Activated effector memory CD4-positive, alpha-beta T cell treated with anti-CD3 and anti-CD28 coated beads, Interleukin-2, amount 50 U/mL, for 16 hours (primary cell): ENCODE measurements at regions not wholly inside any gene's neighbourhood (a gene's known extent, or its start where the extent isn't known, plus 50 kb on each side); places are given as distances from the start of the nearest gene placed in this dataset.

ENCODE experiments used
- DNase-seq: peaks from one replicate; pipeline ENCODE4 v3.0.0-alpha.2; 2020

DNA sequence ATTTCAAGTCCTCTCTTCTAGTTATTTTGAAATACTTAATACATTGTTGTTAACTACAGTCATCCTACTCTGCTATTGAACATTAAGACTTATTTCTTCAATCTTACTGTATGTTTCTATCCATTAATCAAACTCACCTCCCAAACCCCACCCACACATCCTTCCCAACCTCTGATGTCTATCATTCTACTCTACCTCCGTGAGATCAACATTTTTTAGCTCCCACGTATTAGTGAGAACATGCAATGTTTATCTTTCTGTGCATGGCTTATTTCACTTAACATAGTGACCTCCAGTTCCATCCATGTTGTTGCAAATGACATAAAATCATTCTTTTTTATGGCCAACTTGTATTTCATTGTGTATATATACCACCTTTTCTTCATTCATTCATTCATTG, 236.6 kb upstream of the CTNNB1 start:
- no peak for DNase-seq

DNA sequence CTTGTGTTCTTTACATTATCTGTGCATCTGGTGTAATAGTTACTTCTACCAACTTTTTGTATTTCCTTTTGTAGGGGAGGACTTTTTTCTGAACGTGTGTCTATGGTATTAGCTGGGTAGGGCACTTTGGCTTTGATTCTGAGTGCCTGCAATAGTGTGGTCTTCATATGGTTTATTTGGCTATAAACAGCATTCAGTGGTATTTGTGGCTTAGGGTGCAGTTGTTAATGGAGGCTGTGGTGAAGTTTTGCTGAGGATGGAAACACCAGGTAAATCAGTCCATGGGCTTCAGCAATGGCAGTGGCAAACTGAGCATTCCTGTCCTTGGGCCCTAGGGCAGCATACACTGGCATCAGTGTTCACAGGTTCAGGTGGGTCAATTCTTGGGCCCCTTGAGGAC, 230.6 kb upstream of the CTNNB1 start:
- no peak for DNase-seq

DNA sequence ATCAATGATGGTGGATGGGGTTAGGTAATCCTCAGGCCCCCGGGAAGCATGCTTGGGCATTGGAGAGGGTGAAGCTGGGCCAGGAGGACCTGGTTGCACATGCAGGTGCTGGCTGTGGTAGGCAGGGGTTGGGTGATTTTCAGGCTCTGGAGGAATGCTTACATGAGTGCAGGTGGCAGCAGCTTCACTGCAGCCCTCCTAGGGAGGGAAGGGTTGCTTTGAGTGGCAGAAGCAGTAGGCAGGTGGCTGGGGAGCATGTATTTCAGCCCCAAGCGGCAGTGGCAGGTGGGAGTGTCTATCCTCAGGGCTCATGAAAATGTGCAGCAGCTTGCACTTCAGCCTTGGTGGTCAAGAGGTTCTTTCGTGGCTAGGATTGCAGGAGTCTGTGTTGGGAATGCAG, 230.0 kb upstream of the CTNNB1 start:
- DNase-seq: no peak

DNA sequence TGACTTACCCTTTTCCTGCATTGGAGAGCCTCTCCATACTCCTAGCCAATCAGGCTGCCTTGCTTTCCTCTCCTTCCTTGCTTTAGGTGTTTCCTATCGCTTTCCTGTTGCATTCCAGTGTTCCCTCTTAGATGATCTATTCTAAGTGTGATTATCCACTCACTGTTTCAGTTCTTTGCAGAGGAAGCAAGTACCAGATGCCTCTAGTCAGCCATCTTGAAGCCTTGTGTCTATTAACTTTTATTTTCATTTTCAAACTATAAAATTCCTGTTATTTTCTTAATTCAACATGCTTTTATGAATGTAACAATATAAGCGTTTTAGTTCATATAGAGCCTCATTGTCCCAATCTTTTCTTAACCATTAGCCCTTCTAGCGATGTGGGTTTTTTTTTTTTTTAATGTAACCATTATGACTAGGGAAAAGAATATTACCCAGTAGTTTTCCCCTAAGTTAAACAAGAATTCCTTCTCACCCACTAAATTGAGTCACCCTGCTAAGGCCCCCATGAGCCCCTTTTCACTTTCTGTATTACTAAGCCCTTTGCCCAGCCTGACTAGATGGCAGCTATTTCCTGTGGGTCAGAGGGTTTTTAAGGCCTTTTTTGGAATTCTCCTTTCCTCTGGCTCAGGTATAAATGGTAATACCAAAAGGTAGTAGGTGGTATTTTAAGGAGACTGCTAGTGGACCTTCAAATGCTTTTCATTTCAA, 229.4 kb upstream of the CTNNB1 start:
- no peak for DNase-seq

DNA sequence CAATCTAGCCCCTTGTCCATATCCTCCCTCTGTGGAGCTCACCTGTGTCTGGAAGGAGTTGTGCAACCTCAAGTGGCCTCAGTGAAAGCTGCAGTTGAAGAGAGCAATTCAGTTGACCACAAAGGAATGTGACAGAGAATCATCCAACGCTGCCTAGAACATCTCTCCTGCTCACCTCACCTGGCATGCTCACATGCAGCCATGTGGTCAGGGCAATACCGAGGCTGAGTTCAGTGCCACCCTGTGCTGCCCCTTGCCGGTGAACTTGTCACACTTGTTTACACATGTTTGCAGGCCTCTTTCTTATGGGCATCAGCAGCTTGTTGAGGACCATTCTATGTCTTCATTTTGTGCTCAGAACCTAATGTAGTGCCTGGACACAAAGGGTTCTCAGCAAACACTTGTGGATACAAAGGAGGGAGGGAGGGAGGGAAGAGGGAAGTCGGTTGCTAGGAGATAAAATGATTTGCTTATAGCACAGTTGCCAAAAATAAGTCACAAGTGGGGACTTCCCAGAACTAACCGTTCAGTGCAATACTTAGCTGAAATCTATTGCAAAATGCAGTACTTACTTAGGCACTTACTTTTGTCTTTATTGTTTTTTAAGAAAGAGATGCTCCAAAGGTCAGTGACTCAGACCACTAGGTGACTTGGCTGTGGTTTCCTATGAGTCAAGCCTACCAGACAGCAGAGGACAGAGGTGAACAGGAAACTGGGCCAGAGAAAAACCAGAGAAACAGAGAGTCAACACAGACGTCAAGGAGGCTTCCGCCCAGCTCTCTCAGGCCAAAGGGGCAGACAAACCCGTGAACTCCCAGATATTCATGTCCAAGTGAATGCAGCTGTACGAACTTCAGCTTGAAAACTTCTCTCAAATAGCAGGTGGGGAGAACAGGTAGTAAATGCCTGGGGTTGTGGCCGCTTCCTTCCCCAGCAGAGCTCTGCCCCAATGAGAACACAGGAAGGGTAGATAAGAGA, 227.8 kb upstream of the CTNNB1 start:
- DNase-seq: no peak

DNA sequence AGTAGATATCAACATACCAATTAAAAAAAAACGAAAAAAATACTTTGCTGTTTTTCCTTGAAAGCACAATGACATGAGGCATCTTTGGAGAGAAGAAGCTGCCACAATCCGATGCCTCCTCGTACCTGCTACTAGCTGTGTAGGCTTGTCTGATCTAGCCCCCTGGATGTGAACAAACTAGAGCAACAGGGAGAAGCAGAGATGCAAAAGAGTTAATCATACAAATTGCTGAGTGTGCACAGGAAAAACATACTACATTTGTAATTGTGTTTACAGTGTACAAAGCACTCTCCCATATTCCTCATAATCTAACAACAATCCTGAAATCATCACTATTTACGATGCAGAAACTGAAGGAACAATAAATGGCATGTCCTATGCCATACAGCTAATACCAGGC, 227.0 kb upstream of the CTNNB1 start:
- no peak for DNase-seq

DNA sequence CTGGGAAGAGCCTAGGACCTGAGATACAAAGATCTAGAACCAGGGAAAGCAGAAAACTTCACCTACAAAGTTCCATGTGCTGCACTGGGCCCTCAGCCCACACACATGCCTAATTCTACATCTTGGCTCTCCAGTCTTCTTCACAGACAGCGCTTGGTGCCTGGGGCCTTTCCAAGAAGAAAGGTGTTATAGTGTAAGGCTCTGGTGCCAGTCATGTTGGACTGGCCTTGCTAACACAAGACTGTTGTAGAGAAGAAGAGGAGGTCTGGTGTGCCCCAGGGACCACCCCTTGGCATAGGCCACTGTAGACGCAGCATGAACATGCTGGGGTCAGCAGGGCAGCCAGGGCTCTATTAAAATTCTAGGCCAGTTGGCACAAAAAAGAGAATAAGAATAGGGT, 226.2 kb upstream of the CTNNB1 start:
- DNase-seq: no peak

DNA sequence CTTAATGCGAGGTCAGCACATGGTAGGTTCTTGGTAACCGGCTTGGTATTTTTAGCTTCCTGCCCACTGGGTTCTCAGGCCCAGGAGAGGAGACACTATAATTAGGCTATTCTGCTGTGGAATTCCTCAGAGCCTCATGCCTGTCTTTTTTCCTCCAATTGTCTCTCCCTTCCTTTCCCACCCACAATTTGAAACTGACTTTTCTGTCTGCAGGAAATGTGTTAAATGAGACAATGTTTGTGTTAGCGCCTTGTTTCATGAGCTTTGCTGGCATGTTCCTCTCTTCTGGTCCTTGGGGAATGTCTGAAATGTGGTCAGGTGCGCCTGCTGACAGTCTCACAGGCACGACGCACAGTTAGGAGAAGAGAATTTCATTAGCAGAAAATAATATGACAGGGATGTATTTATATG, 223.6 kb upstream of the CTNNB1 start:
- no peak for DNase-seq

DNA sequence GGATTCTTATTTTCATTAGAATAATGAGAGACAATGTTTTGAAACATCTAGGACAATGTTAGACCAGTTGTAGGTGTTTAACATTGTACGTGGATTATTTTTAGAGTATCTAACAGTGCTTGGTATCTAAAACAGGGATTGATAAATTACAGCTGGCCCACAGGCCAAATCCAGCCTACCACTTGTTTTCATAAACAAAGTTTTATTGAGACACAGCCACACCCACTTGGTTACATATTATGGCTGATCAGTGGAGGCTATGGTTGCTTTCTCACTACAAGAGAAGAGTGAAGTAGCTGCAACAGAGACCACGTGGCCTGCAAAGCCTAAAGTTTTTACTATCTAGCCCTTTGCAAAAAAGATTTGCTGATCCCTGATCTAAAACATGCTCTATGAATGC, 223.1 kb upstream of the CTNNB1 start:
- DNase-seq: no peak

DNA sequence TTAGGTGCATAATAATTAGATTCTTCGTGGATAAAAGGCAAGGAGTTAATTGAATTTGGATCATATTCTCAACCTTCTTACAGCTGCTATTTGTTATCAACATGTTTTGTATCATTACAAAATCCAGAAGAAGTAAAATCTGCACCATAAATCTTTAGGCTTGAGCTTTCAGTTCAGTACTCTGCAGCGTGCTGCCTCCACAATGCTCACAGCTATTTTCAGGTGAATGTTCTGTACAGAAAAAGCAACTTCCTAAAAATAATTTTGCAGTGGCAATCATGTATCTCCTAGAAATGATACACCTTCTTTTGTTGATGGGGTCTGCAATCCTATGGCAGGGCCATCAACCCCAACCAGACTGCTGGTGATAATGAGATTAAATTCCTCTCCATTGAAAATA, 220.9 kb upstream of the CTNNB1 start:
- DNase-seq: no peak

DNA sequence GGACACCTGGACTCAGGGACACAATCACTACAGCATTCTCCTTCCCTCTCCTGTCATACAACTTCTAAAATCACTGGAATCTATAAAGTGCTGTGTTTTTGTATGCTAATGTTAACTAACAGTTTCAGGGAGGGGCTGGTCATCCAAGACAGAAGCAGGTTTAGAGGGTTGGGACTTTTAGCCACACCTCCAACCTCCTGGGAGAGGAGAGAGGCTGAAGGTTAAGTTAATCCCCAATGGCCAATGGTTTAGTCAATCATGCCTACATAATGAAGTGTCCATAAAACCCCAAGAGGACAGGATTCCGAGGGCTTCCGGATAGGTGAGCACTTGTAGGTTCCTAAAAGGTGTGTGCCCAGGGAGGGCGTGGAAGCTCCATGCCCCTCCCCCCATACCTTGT, 219.3 kb upstream of the CTNNB1 start:
- DNase-seq: no peak

DNA sequence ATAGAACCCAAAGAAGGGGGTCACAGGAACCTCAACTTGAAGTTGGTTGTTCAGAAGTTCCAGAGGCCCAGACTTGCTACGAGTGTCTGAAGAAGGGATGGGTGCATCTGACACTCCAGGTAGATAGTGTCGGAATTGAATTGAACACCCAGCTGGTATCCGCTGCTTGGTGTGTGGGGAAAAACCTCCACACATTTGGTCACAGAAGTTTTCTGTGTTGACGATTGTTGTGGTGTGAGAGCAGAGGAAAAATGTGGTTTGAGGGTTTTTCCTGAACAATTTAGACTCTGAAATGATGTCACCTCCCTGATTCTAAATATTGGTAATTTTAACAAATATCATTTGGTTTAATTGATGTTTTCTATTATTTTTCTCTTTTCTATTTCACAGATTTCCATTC, 218.8 kb upstream of the CTNNB1 start:
- no peak for DNase-seq

DNA sequence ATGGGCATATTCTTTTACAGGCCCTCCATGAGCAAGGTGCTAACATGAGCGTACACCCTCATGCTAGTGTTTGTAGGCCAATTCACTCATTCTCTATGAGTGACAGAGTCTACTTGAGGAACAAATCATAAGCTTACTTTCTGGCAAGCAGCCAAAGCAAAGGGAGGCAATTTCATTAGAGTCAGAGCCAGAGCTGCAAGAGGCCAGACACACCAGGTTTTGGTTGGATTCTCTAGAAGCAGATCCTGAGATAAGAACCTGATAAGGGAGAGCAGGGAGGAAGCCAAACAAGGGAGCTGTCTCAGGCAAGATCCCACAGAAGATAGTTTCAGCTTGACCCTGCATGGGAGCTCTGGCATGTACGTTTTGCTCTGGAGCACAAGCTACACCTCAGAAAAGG, 214.1 kb upstream of the CTNNB1 start:
- no peak for DNase-seq

DNA sequence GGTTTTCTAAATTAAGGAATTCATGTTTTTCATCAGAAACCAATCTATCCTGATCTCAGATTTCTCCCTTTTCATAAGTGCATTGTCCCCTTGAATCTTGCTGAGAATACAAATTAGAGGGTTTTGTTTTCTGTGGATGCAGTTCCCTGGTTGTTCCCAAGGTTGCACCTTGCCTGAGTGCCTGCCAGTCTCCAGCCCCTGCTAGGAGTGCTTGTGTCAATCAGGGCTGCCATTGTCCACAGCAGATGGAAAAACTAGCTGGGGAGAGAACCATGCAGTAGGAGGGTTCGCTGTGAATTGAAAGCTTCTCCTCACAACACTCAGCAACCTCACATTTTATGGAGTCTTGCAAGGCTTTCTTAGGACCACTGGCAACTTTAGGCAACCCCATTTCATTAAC, 210.8 kb upstream of the CTNNB1 start:
- no peak for DNase-seq

DNA sequence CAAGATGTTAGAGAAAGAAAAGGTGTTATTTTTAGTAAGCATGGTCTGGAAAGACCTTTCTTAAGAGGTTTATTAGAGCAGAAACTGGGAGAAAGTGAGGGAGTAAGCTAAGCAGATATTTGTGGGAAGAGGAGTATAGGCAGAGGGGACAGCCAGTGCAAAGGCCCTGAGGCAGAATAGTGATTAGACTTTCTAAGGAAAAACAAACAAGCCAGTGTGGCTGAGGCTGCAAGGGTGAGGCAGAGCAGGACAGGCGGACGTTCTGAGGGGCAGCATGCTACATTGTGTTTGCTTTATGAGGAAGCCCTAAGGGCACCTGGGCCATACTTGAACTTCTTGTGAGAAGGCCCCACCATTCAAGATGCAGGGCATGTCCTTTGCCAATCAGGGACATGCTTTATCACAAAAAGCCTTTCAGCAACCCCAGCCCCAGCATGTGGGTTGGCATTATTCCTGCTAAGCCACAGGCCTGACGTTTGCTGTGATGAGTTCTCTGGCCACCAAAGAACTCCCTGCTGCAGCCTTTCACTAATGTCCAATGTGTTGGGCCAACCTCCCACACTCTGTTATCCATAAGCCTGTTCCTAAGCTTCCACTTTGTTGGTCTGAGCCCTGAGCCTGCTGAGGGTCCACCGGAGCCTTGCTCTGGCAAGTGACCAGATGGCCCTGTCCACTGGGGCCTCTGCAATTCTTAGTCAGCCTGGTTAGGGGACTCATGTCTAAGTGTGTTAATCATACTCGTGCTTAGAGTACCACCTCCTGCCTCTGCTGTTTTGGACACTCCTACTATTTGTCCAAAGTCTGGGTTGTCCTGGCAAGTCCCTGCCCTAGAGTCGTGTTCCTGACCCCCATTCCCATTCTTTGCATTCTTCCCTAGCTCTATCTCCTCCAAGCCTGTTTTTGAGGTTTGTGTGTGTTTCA, 209.9 kb upstream of the CTNNB1 start:
- no peak for DNase-seq

DNA sequence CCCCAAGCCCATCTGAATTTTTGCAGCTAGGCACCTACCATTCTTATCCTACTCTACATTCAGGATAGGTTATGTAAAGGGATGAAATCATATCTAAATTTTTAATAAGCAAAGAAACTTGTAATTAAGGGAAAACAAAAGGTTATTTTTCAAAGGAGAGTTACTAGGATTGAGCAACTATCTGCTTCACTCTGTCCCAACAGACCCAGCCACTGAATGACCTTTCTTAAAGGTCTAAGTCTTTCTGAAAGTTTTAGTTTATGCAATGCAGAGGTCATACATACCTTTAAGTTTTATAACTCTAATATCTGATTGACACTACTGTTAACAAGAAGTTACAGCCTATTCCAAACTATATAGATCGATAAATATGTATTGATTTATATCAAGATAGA, 209.2 kb upstream of the CTNNB1 start:
- DNase-seq: no peak

DNA sequence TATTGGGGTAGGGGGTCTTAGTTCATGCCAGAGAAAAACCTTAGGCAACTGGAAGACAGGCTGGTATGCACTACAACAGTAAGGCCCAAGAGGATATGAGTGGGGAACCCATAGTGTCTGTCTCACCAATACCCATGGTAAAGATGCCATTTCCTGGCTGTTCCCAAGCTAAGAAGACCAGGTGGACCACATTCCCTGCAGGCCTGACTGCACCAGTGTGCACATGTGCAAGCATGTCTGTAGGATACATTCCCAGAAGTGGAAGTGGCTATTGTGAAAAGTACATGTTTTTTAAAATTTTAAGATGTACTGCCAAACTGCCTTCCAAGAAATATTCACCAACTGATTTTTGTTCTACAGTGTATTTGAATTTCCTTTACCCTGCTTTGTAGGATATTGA, 207.3 kb upstream of the CTNNB1 start:
- no peak for DNase-seq

DNA sequence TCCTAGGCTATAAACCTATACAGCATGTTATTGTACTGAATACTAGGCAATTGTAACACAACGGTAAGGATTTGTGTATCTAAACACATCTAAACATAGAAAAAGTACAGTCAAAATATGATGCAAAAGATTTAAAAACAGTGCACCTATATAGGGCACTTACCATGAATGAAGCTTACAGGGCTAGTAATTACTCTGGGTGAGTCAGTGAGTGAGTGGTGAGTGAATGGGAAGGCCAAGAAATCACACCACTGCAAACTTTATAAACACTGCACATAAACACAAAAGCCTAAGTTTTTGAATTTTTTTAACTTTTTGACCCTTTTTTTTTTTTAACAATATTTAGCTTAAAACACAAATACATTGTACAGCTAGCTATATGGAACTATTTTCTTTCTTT, 204.7 kb upstream of the CTNNB1 start:
- DNase-seq: no peak

DNA sequence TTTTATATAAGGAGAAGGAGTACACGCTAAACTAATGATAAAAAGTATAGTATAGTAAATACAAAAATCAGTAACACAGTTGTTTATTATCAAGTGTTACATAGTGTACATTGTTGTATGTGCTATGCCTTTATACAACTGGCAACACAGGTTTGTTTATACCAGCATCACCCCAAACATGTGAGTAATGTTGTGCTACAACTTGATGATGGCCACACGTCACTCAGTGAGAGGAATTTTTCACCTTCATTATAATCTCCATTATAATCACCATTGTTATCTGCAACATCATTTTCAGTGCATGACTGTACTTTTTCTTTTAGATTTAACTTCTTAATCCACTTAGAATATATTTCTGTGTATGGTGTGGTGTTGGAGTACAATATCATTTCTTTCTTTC, 204.0 kb upstream of the CTNNB1 start:
- no peak for DNase-seq

DNA sequence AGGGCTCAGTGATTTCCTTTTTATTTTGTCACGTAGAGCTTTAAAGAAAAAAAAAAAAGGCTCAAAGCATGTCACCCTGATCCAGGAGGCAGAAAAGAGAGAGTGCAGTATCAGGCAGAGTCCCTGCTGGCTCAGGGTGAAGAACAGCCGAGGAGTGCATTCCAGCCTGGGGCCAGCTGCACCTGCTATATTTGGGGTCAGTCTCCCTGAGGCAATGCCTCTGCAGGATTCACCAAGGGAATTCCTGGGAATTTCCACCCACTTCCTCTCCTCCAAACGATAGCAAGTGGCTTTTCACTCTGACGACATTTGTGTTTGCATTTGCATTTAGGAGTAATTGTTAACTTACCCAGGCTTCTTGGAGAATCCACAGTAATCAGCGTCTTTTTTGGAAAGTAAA, 202.9 kb upstream of the CTNNB1 start:
- DNase-seq: no peak

DNA sequence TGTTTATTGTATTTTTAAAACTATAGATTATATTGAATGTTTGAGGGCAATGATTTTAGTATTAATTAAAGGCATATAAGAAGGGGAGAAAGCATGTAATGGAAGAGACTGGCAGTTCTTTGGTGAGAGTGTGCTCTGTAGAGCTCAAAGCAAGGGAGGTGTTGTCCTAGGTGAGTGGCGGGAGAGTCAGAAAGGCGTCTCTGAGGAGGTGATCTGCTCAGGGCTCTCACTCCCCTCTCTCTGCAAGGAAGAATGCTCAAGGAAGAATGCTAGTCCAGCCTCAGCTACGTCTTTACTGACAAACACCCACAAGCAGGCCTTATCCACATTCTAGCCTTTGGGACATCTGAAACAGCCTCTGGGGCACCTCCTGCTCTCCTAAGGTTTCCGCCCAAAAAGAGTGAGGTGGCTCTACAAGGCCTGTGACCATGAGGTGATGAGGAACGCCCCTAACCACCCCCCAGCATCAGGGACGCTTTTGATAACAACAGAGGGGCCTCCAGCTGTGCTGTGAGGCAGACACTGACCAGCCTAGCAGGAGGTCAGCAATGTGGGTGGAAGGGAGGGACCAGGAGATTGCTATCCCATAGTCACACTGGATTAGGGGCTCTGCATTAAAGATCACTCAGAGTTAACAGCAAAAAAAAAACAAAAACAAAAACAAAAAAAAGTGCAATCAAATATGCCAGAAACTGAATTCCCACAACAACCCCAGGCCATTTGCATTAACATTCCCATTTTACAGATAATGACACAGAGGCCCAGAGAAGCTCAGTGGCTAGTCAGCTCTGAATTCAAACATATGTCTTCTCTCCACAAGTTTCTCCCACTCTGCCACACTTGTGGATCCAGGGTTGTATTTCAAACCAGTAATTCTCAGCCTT, 202.2 kb upstream of the CTNNB1 start:
- no peak for DNase-seq
